Common myeloid progenitor, CD34-positive (primary cell): ENCODE measurements at regions not wholly inside any gene's neighbourhood (a gene's known extent, or its start where the extent isn't known, plus 50 kb on each side); places are given as distances from the start of the nearest gene placed in this dataset.

Experiments
- CTCF ChIA-PET: fragments of 350-600 bp; sonication (Branson Sonifier 250); formaldehyde crosslinking; loops from one replicate; lab custom pipeline; 2021; ENCODE audit warnings: antibody characterized with exemption; lab: Charles Lee
- POLR2A ChIA-PET: fragments of 350-600 bp; sonication (Branson Sonifier 250); formaldehyde crosslinking; loops from one replicate; lab custom pipeline; 2021; ENCODE audit warnings: antibody characterized with exemption; lab: Charles Lee
- DNase-seq, 3 donors: peaks; one replicate each; pipeline versions ENCODE4 v3.0.0 to v3.0.0-alpha.2; 2013
- H3K27ac ChIP-seq, 2 experiments: 1 replicate in 1 of 2; 2 replicates in 1 of 2; pipeline ENCODE4 v1.7.0; 2013; ENCODE audit warnings: inconsistent platforms in 2 of 2, low read length in 2 of 2, mild to moderate bottlenecking in 2 of 2, low read depth in 1 of 2, moderate library complexity in 1 of 2; ENCODE audit not compliant: severe bottlenecking in 2 of 2, insufficient read depth in 1 of 2, poor library complexity in 1 of 2
- H3K27me3 ChIP-seq, 5 experiments: replicated peaks in 2 of 5; 1 replicate in 3 of 5; 2 replicates in 2 of 5; pipeline versions ENCODE4 v1.6.1 to v1.7.0; 2013; ENCODE audit warnings: low read length in 4 of 5, mild to moderate bottlenecking in 2 of 5, moderate library complexity in 2 of 5, inconsistent platforms in 1 of 5; ENCODE audit not compliant: insufficient read depth in 5 of 5, control insufficient read depth in 4 of 5
- H3K36me3 ChIP-seq, 4 experiments: 1 replicate in 2 of 4; 2 replicates in 2 of 4; pipeline versions ENCODE4 v1.6.1 to v1.7.0; 2013; ENCODE audit warnings: low read length in 3 of 4, control low read depth in 1 of 4, mild to moderate bottlenecking in 1 of 4; ENCODE audit not compliant: control insufficient read depth in 4 of 4, insufficient read depth in 4 of 4
- H3K4me1 ChIP-seq, 4 experiments: 1 replicate in 3 of 4; 2 replicates in 1 of 4; pipeline versions ENCODE4 v1.6.1 to v1.7.1; 2013; ENCODE audit warnings: low read length in 3 of 4, mild to moderate bottlenecking in 3 of 4, control low read depth in 1 of 4, inconsistent platforms in 1 of 4, moderate library complexity in 1 of 4; ENCODE audit not compliant: control insufficient read depth in 4 of 4, insufficient read depth in 4 of 4; ENCODE audit errors: control extremely low read depth in 1 of 4
- H3K4me3 ChIP-seq, 7 experiments: 1 replicate in 4 of 7; 2 replicates in 3 of 7; pipeline versions ENCODE4 v1.5.1 to v1.7.0; 2013; ENCODE audit warnings: mild to moderate bottlenecking in 7 of 7, low read length in 6 of 7, moderate library complexity in 6 of 7, inconsistent platforms in 2 of 7, low read depth in 2 of 7, control low read depth in 1 of 7; ENCODE audit not compliant: insufficient read depth in 4 of 7, control insufficient read depth in 1 of 7; ENCODE audit errors: extremely low read depth in 1 of 7
- H3K9me3 ChIP-seq, 5 experiments: 1 replicate in 4 of 5; 2 replicates in 1 of 5; pipeline versions ENCODE4 v1.6.1 to v1.7.1; 2013; ENCODE audit warnings: low read length in 4 of 5, mild to moderate bottlenecking in 2 of 5, inconsistent platforms in 1 of 5, low read depth in 1 of 5, moderate library complexity in 1 of 5; ENCODE audit not compliant: control insufficient read depth in 4 of 5, insufficient read depth in 2 of 5; ENCODE audit errors: control extremely low read depth in 1 of 5
- WGBS: methylation state at CpG from one replicate; pipeline ENCODE4 v1.1.5; 2013; ENCODE audit not compliant: insufficient coverage; 5-methylcytosine and 5-hydroxymethylcytosine counted together

DNA sequence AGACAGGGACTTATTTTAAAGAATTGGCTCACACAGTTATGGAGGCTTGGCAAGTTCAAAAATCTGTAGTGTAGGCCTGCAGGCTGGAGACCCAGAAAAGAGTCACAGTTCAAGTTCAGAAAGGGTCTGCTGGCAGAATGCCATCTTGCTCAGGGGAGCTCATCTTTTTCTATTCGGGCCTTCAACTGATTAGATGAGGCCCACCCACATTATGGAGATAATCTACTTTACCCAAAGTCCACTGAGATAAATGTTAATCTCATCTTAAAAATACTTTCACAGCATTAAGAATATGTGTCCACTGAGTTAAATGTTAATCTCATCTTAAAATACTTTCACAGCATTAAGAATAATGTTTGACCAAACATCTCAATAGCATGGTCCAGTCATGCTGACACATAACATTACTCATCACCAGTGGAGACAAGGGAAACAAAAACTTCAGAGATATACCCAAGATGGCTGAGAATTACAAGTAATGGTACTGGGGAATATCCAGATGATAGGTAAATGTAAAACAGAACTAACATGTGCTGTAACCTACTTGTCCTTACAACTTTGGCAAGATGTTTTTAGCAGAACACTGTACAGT lies 74.3 kb upstream of the STAC start:
- ChIA-PET POLR2A (no interaction called here), CTCF (no interaction called here)
- DNase-seq, result no peak
- Histone ChIP-seq H3K4me1 (peaks cover 0 to 24% (median 9%) of the 10 kb centered on the region in 4 experiments), H3K9me3 (no peaks in the 10 kb centered on the region), H3K4me3 (no peak overlapping the region), H3K36me3 (no peaks in the 10 kb centered on the region), H3K27me3 (no peaks in the 10 kb centered on the region), H3K27ac (no peak overlapping the region)
- WGBS, result 100% methylated on average over 1 of the region's 1 CpG

DNA sequence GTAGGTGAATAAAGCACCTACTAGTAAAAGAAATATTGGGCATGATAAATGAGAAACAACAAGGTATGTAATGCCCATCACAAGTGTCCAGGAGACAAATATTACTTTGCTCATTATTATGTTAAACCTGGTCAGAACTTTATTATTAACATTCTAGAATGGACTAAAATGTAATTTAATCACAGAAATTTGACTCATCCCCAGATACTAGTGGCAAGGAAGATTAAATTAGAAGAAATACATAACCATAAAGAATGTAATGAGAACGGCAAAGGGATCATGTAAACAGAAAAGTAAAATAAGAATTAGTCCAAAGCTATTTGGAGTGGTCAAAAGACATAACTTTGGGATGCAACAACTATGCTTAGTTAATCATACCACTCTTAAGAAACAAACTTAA lies 71.2 kb upstream of the STAC start:
- ChIA-PET CTCF (interaction anchor here (1.3 kb wide), 1 partner anchor 13 kb away, joined by 3 read pairs; no protein-coding TSS in a partner anchor), POLR2A (no interaction called here)
- no peaks in the 10 kb centered on the region for H3K36me3 ChIP-seq
- H3K9me3 ChIP-seq, result no peaks in the 10 kb centered on the region
- H3K27ac ChIP-seq, result no peak overlapping the region
- peaks cover 0 to 4% (median 0%) of the 10 kb centered on the region in 4 experiments for H3K4me1 ChIP-seq
- WGBS, result no CpG with 5 or more reads among the region's 1 CpG
- no peak overlapping the region for H3K4me3 ChIP-seq
- H3K27me3 ChIP-seq, result no peaks in the 10 kb centered on the region
- no peak for DNase-seq

- ChIA-PET POLR2A (no interaction called here), CTCF (no interaction called here)
- peaks cover 0 to 3% (median 0%) of the 10 kb centered on the region in 5 experiments for H3K9me3 ChIP-seq
- H3K27me3 ChIP-seq, result no peaks in the 10 kb centered on the region
- no peaks in the 10 kb centered on the region for H3K36me3 ChIP-seq
- no peak for DNase-seq
- H3K27ac ChIP-seq, result no peak overlapping the region
- no peak overlapping the region for H3K4me3 ChIP-seq
- H3K4me1 ChIP-seq, result peaks cover 0 to 4% (median 0%) of the 10 kb centered on the region in 4 experiments
Observed at GRCh38 chr3:36312351-36312750, 68.0 kb upstream of the STAC start.

- no peaks in the 10 kb centered on the region for H3K4me1 ChIP-seq
- no peak overlapping the region for H3K27ac ChIP-seq
- no peak overlapping the region for H3K4me3 ChIP-seq
- no peaks in the 10 kb centered on the region for H3K27me3 ChIP-seq
- 81% methylated on average over 2 of the region's 3 CpGs for WGBS
- no peaks in the 10 kb centered on the region for H3K36me3 ChIP-seq
- ChIA-PET POLR2A (no interaction called here), CTCF (no interaction called here)
- peaks cover 0 to 4% (median 2%) of the 10 kb centered on the region in 5 experiments for H3K9me3 ChIP-seq
- no peak for DNase-seq
Observed at GRCh38 chr3:36317915-36318314, 62.4 kb upstream of the STAC start.

- POLR2A ChIA-PET, result no interaction called here
Observed at GRCh38 chr3:36318621-36319200, 61.6 kb upstream of the STAC start.

GRCh38 chr3:36319680-36320079 lies 60.6 kb upstream of the STAC start:
- ChIA-PET CTCF (no interaction called here), POLR2A (no interaction called here)
- H3K4me3 ChIP-seq, result no peak overlapping the region
- no peaks in the 10 kb centered on the region for H3K27me3 ChIP-seq
- peaks cover 0 to 4% (median 2%) of the 10 kb centered on the region in 5 experiments for H3K9me3 ChIP-seq
- no peak overlapping the region for H3K27ac ChIP-seq
- no CpG with 5 or more reads among the region's 1 CpG for WGBS
- DNase-seq, result no peak
- H3K4me1 ChIP-seq, result no peaks in the 10 kb centered on the region
- no peaks in the 10 kb centered on the region for H3K36me3 ChIP-seq

More at GRCh38 chr3:36318621-36319200, 61.6 kb upstream of the STAC start:
- 100% methylated on average over 1 of the region's 3 CpGs for WGBS
- Histone ChIP-seq H3K27ac (no peak overlapping the region), H3K9me3 (peaks cover 0 to 4% (median 2%) of the 10 kb centered on the region in 5 experiments), H3K27me3 (no peaks in the 10 kb centered on the region), H3K36me3 (no peaks in the 10 kb centered on the region), H3K4me1 (no peaks in the 10 kb centered on the region), H3K4me3 (no peak overlapping the region)
- no peak for DNase-seq
- CTCF ChIA-PET, result no interaction called here
